HG03139 (cell line): ENCODE measurements at regions not wholly inside any gene's neighbourhood (a gene's known extent, or its start where the extent isn't known, plus 50 kb on each side); places are given as distances from the start of the nearest gene placed in this dataset.
"Not testable (repeated sequence)": the region's sequence is repeated elsewhere in the genome, so short reads cannot be mapped to it uniquely, and the experiment has no call there.

Source experiments
- ATAC-seq: cut with Tn5 transposase; IDR thresholded peaks from one replicate; pipeline ENCODE4 v1.9.1; 2021; ENCODE audit not compliant: unreplicated experiment

- ATAC-seq = no peak
These were observed 1127.0 kb downstream of the DNAJB9 start for GRCh38 chr7:109696723-109697122.

DNA sequence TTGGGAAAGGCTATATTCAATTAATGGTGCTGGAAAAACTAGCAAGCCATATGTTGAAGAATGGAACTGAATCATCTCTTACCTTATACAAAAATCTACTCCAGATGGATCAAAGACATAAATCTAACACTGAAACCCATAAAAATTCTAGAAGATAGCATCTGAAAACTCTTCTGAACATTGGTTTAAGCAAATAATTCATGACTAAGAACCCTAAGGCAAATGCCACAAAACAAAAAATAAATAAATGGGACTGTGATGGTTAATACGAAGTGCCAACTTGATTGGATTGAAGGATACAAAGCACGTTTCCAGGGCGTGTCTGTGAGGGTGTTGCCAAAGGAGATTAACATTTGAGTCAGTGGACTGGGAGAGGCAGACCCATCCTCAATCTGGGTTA lies 1130.0 kb downstream of the DNAJB9 start:
- no peak for ATAC-seq

GRCh38 chr7:109713366-109713765 lies 1143.7 kb downstream of the DNAJB9 start:
- no peak for ATAC-seq

DNA sequence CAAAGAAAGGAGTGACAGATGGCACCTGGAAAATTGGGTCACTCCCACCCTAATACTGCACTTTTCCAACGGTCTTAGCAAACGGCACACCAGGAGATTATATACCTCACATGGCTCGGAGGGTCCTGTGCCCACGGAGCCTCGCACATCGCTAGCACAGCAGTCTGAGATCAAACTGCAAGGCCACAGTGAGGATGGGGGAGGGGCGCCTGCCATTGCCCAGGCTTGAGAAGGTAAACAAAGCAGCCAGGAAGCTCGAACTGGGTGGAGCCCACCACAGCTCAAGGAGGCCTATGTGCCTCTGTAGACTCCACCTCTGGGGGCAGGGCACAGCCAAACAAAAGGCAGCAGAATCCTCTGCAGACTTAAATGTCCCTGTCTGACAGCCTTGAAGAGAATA lies 1149.7 kb downstream of the DNAJB9 start:
- not testable (repeated sequence) for ATAC-seq

DNA sequence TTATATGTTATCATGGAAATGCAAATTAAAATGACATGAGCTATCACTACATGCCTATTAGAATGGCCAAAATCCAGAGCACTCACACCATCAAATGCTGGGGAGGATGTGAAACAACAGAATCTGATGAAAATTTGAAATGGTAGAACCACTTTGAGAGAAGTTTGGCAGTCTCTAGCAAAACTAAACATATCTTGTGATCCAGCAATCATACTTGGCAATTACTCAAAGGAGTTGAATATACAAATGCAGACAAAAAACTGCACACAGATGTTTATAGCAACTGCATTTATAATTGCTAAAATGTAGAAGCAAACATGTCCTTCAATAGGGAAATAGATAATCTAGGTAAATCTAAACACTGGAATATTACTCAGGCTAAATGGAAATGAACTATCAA lies 1164.9 kb downstream of the DNAJB9 start:
- ATAC-seq = no peak

- no peak for ATAC-seq
These were observed 1166.2 kb downstream of the DNAJB9 start for GRCh38 chr7:109735881-109736280.

DNA sequence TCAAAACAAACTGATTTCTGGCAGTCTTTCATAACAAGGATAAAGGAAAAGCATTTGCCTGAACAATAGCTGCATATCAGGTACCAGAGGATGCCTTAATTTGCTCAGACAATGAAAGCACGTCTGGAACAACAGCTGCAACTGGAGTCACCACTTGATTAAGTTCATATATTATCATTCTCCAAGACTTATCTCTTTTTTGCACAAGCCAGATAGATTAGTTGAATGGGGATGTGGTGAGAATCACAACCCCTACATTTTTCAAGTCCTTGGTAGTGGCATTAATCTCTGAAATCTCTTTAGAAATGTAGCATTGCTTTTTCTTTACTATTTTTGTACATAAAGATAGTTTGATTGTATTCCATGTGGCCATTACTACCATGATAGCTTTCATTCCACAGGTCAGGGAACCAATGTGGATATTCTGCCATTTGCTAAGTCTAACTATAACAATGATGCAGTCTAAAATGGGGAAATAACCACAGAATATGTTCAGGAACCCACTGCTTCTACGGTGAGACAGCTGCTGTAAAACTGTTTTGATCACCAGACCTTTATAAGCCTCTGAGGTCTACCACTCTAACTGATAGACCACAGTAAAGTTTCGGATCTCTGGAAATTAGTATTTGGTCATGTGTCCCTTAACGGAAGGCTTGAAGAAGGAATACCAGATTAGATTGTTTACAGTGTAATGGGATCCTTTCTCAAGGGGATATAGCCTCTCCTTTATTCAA lies 1176.2 kb downstream of the DNAJB9 start:
- no peak for ATAC-seq

GRCh38 chr7:109751241-109751640 lies 1181.6 kb downstream of the DNAJB9 start:
- no peak for ATAC-seq

GRCh38 chr7:109752068-109752467 lies 1182.4 kb downstream of the DNAJB9 start:
- no peak for ATAC-seq

DNA sequence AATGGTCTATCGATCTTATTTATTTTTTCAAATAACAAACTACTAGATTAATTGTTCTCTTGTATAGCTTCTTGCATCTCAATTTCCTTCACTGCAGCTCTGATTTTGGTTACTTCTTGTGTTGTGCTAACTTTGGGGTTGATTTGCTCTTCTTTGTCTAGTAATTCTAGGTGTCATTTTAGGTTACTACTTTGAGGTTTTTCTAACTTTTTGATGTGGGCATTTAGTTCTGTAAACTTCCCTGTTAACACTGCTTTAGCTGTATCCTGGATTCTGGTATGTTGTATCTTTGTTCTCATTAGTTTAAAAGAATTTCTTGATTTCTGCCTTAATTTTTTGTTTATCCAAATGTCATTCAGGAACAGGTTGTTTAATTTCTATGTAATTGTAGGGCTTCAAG lies 1188.0 kb downstream of the DNAJB9 start:
- ATAC-seq = no peak

DNA sequence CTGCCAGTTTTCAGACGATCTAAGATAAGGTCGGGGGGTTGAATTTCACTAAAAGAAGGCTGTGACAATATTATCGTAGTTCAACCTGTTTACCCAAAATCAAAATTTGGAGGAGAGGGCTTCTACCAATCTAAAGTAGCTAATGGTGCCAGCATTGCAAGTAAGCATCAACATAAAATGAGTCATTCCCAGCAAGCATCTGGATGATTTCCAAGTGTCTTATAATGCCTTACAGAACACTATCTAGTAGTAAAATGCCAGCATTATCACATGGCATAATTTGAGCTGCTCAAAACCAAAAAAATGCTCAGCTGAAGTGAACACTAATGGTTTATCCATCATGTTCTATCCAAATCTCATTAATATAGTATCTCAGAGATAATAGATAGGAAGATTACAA lies 1193.9 kb downstream of the DNAJB9 start:
- ATAC-seq = no peak

GRCh38 chr7:109772161-109772560 lies 1202.5 kb downstream of the DNAJB9 start:
- no peak for ATAC-seq

DNA sequence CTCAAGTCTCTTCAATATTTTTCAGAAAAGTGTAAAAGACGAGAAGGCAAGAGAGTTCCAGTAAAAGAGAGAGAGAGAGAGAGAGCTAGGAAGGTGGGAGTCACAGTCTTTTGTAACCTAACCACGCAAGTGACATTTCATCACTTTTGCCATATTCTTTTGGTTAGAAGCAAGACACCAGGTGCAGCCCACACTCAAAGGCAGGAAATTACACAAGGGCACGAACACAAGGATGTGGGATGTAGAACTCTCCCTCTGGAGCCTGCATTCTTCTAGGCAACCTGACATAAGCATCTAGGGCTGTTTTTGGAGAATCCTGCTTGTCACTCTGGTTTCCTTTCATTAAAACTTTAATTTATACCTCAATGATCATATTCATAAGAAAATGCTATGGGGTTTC lies 1213.1 kb downstream of the DNAJB9 start:
- ATAC-seq = no peak

DNA sequence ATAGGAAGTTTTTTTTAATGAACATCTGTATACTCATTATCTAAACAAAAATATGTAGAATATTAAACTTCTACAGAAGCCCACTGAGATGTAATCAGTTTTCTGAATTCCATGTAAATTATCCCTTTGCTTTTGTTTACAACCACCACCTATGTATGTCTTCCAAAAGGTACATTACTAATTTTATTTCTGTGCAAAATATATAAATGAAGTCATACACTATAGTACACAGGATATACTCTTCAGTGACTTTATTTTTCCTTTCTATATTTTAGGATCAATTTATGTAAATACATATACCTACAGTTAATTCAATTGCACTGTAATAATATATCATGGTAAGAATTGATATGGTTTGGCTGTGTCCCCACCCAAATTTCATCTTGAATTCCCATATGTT lies 1236.9 kb downstream of the DNAJB9 start:
- ATAC-seq = no peak

DNA sequence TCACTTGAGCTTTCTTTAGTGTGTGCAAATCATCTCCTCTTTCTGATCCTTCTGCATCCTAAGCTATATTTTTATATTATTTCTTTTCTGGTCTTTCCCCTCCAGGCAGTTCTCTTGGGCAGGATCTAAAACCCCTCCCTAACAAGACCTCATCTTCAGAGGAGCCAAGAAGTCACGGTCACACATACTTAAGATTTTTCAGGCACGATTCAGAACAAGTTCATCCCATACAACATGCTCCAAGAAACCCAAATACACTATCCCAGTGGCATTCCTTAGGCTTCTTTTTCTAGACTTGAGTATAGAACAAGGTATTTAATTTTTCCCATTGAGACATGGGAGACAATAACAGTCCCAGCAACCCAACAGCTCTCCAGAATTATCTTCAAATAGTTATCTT lies 1251.5 kb downstream of the DNAJB9 start:
- no peak for ATAC-seq

- ATAC-seq = no peak
These were observed 1256.1 kb upstream of the LRRN3 start for GRCh38 chr7:109834851-109835250.

DNA sequence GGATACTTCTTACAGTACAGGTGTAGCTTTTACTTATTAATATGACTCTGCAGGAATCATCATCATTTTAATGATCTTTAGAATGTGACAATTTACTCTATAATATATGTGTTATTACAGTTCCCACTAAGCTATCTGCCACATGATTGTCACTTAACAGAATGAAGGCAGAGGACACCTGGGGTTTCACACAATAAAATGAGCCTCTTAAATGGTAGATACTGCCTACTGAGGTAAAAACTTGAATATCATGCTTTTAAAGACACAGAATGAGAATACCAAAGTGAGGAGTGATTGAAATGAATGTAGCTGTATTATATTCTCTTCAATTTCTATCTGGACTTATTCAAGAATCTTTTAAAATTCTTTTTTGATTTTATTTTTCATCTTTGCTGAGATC lies 1255.3 kb upstream of the LRRN3 start:
- no peak for ATAC-seq

DNA sequence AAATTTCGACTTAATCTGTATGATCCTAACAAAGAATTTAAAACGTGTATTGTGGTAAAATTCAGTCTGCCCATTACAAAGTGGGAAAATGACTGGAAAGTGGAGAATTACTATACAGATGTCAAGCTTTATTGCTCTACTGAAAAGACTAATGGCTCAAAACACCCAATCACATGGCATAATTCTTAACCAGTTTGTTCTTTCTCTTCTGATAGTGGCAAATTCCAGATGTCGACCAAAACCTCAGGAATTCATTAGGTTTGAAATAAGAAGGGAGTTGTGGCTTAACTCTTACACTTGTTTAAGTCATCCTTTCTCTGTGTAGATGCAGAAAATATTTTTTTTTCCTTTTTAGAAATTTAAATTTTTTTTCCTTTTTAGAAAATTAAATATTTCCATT lies 1254.9 kb upstream of the LRRN3 start:
- no peak for ATAC-seq

- no peak for ATAC-seq
These were observed 1248.5 kb upstream of the LRRN3 start for GRCh38 chr7:109842386-109842785.

DNA sequence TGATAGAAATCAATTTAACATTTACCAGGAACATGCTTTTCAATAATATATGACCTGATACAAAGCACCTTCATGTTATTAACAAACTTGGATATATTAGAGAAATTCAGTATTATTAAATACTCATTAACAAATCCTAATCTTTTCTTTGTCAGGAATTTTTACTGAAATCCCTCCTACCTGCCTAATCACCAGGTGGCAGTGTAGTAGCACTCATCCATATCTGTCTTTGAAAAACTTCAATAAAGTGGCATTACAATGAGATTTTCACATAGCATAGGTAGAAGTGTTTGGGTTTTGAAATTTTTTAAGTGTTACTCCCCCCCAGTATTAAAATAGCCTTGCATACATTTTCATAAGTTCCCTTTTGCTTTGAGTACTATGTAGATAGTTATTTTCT lies 1246.6 kb upstream of the LRRN3 start:
- no peak for ATAC-seq

GRCh38 chr7:109864230-109864629 lies 1226.7 kb upstream of the LRRN3 start:
- no peak for ATAC-seq

DNA sequence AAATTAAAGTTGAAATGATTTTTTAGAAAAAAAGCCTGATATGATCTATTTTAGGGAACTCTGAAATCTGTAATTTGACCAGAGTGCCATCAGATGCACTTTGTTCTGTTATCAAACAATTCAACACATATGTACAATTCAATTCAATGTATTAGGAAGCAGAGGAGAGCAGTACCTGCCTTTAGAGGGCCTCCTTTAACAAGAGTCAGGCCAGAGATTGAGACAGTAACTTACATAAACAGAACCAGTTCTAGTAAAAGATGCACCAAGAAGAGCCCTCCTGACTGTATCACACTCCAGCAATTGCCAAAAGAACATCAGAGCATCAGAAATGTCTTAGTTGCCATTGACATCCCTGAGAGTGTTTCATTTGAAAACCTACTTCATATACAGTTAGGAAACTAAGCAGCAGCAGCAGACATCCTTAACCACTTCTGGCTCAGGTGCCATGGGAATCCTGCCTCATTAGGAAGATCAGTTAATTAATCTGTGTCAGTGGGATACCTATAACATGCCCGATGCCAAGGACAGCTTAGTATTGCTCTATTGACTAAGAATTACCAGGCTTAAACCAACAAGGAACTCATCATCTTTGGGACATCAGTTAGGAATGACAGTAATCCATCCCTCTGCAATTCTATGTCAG lies 1222.6 kb upstream of the LRRN3 start:
- ATAC-seq = no peak

DNA sequence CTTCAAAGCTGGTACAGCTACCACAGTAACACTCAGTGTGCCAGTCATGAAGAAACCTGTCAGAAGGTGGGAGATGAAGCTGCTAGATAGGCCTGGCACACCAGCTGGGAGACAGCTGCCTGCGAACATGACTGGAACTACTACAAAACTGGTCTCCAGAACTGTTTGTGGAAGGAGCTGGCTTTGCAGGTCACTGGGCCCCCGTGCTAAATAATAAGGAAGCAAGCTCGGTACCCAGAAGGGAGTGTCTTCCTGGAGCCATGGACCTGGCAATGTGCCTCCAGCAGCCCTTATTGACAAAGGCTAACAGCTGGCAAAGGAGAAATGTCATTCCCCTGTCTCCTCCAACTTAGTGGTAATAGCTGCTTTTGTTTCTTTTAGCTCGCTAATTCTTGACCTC lies 1217.6 kb upstream of the LRRN3 start:
- ATAC-seq = no peak
